Lower leg skin (tissue), 3 donors: ENCODE measurements at regions not wholly inside any gene's neighbourhood (a gene's known extent, or its start where the extent isn't known, plus 50 kb on each side); places are given as distances from the start of the nearest gene placed in this dataset.

ENCODE experiments used
- POLR2A ChIP-seq, 2 donors: fragments of 450-650 bp; IDR thresholded peaks; one replicate each; pipeline ENCODE4 v1.6.1; 2016 to 2017; ENCODE audit warnings: antibody characterized with exemption in 2 of 2, mild to moderate bottlenecking in 1 of 2, moderate library complexity in 1 of 2
- TF ChIP-seq, protein P1 (sequence below), 3 donors: fragments of 450-650 bp; IDR thresholded peaks; one replicate each; pipeline ENCODE4 v1.5.1; 2016; ENCODE audit warnings: antibody characterized with exemption in 3 of 3, mild to moderate bottlenecking in 3 of 3, moderate library complexity in 2 of 3

GRCh38 chr1:69494221-69494620, 73.5 kb upstream of the LRRC7 start:
- TF ChIP-seq, protein P1, sequence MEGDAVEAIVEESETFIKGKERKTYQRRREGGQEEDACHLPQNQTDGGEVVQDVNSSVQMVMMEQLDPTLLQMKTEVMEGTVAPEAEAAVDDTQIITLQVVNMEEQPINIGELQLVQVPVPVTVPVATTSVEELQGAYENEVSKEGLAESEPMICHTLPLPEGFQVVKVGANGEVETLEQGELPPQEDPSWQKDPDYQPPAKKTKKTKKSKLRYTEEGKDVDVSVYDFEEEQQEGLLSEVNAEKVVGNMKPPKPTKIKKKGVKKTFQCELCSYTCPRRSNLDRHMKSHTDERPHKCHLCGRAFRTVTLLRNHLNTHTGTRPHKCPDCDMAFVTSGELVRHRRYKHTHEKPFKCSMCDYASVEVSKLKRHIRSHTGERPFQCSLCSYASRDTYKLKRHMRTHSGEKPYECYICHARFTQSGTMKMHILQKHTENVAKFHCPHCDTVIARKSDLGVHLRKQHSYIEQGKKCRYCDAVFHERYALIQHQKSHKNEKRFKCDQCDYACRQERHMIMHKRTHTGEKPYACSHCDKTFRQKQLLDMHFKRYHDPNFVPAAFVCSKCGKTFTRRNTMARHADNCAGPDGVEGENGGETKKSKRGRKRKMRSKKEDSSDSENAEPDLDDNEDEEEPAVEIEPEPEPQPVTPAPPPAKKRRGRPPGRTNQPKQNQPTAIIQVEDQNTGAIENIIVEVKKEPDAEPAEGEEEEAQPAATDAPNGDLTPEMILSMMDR (IDR thresholded peaks at IDR 0.05): no peak
- no peak for TF ChIP-seq POLR2A (IDR thresholded peaks at IDR 0.05)
